ENCODE measurements at regions not wholly inside any gene's neighbourhood (a gene's known extent, or its start where the extent isn't known, plus 50 kb on each side); places are given as distances from the start of the nearest gene placed in this dataset.

- TF ChIP-seq, protein P1, sequence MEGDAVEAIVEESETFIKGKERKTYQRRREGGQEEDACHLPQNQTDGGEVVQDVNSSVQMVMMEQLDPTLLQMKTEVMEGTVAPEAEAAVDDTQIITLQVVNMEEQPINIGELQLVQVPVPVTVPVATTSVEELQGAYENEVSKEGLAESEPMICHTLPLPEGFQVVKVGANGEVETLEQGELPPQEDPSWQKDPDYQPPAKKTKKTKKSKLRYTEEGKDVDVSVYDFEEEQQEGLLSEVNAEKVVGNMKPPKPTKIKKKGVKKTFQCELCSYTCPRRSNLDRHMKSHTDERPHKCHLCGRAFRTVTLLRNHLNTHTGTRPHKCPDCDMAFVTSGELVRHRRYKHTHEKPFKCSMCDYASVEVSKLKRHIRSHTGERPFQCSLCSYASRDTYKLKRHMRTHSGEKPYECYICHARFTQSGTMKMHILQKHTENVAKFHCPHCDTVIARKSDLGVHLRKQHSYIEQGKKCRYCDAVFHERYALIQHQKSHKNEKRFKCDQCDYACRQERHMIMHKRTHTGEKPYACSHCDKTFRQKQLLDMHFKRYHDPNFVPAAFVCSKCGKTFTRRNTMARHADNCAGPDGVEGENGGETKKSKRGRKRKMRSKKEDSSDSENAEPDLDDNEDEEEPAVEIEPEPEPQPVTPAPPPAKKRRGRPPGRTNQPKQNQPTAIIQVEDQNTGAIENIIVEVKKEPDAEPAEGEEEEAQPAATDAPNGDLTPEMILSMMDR (IDR thresholded peaks at IDR 0.05; ENCODE audit: low read depth, low read length): no peak
- H3K27ac ChIP-seq (ENCODE audit: low read depth, low read length): no peak overlapping the region
- H3K27me3 ChIP-seq (ENCODE audit: control insufficient read depth, insufficient read depth, low read length): peaks cover 3% of the 10 kb centered on the region
- no peak for DNase-seq (ENCODE audit: low read depth, low spot score)
- ChIA-PET CTCF (interaction anchor here (0.7 kb wide), 1 partner anchor 1593 kb away, joined by 3 read pairs; no protein-coding TSS in a partner anchor), POLR2A (no interaction called here)
- no peak overlapping the region for H3K4me3 ChIP-seq (ENCODE audit: low read depth, low read length)
- no peaks in the 10 kb centered on the region for H3K9me3 ChIP-seq (ENCODE audit: control insufficient read depth, insufficient read depth, low read length)
Measured at GRCh38 chr9:89902450-89903140, 297.8 kb downstream of the GADD45G start.

GRCh38 chr9:89903141-89903475 lies 298.3 kb downstream of the GADD45G start:
- ChIA-PET POLR2A (no interaction called here), CTCF (no interaction called here)
- TF ChIP-seq, protein P1 (IDR thresholded peaks at IDR 0.05; ENCODE audit: low read depth, low read length): no peak
- Histone ChIP-seq H3K4me3 (ENCODE audit: low read depth, low read length) (no peak overlapping the region), H3K27ac (ENCODE audit: low read depth, low read length) (no peak overlapping the region), H3K27me3 (ENCODE audit: control insufficient read depth, insufficient read depth, low read length) (peaks cover 3% of the 10 kb centered on the region), H3K9me3 (ENCODE audit: control insufficient read depth, insufficient read depth, low read length) (no peaks in the 10 kb centered on the region)
- DNase-seq (ENCODE audit: low read depth, low spot score): no peak

DNA sequence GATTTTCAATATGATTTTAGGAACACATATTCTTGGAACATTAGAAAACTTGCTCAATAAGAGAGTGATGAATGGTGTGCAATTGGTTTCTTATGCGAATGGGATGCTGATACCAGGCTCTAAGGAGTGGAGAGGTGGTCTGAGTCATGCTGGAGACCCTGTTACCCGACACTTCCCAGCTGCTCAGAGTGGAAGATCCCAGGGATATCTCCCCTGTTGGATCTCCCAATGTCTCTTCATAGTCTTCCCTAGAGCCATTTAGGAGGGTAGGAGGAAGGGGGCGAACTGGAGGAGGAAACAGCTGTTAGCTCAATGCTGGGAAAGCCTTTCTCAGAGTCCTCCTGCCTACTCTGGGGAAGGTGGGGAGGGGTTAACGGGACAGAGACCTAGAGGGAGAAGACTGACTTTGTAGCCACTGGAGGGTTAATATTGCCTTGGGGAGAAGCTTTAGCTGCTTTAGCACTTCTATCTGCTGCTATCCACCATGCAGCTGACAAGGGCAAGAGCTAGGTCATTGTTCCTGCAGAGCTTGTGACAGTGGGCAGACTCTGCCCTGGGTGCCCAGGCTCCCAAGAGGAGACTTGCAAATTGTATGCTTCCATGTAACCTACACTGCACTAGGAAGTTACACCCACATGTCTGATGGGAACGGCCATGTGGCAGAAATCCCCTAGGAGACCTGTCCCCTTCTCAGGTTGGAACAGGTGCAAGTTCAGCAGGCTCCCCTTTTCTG lies 301.0 kb downstream of the GADD45G start:
- TF ChIP-seq, protein P1 (IDR thresholded peaks at IDR 0.05; ENCODE audit: low read depth, low read length): no peak
- CTCF ChIA-PET: no interaction called here
- POLR2A ChIA-PET: no interaction called here
- Histone ChIP-seq H3K4me3 (ENCODE audit: low read depth, low read length) (no peak overlapping the region), H3K9me3 (ENCODE audit: control insufficient read depth, insufficient read depth, low read length) (no peaks in the 10 kb centered on the region), H3K27ac (ENCODE audit: low read depth, low read length) (no peak overlapping the region), H3K27me3 (ENCODE audit: control insufficient read depth, insufficient read depth, low read length) (peaks cover 3% of the 10 kb centered on the region)
- no peak for DNase-seq (ENCODE audit: low read depth, low spot score)

GRCh38 chr9:89911721-89912604 lies 307.2 kb downstream of the GADD45G start:
- no peaks in the 10 kb centered on the region for H3K27me3 ChIP-seq (ENCODE audit: control insufficient read depth, insufficient read depth, low read length)
- CTCF ChIA-PET: interaction anchor here (1.1 kb wide), 1 partner anchor 308 kb away, joined by 3 read pairs; no protein-coding TSS in a partner anchor
- TF ChIP-seq, protein P1 (IDR thresholded peaks at IDR 0.05; ENCODE audit: low read depth, low read length): no peak
- POLR2A ChIA-PET: no interaction called here
- DNase-seq (ENCODE audit: low read depth, low spot score): no peak
- H3K9me3 ChIP-seq (ENCODE audit: control insufficient read depth, insufficient read depth, low read length): no peaks in the 10 kb centered on the region
- no peak overlapping the region for H3K4me3 ChIP-seq (ENCODE audit: low read depth, low read length)
- H3K27ac ChIP-seq (ENCODE audit: low read depth, low read length): no peak overlapping the region

Data from AG04450 (cell line).